GM12865 (cell line): ENCODE measurements at regions not wholly inside any gene's neighbourhood (a gene's known extent, or its start where the extent isn't known, plus 50 kb on each side); places are given as distances from the start of the nearest gene placed in this dataset.
"Not testable (repeated sequence)": the region's sequence is repeated elsewhere in the genome, so short reads cannot be mapped to it uniquely, and the experiment has no call there.

Experiments used
- DNase-seq: peaks from one replicate; pipeline ENCODE4 v3.0.0; 2010; ENCODE audit warnings: low read depth
- H3K4me3 ChIP-seq: 2 replicates; pipeline ENCODE4 v1.5.1; 2011; ENCODE audit warnings: mild to moderate bottlenecking, low read depth, low read length, control low read depth
- TF ChIP-seq, protein P1 (sequence below): IDR thresholded peaks from 2 replicates; pipeline ENCODE4 v1.5.1; 2011; ENCODE audit warnings: low read length, control low read depth, low read depth, inconsistent platforms; ENCODE audit not compliant: insufficient read depth; ENCODE audit errors: missing control alignments

GRCh38 chr6:10084111-10084986, 330.5 kb downstream of the TFAP2A start:
- H3K4me3 ChIP-seq: no peak overlapping the region
- DNase-seq: no peak
- TF ChIP-seq, protein P1, sequence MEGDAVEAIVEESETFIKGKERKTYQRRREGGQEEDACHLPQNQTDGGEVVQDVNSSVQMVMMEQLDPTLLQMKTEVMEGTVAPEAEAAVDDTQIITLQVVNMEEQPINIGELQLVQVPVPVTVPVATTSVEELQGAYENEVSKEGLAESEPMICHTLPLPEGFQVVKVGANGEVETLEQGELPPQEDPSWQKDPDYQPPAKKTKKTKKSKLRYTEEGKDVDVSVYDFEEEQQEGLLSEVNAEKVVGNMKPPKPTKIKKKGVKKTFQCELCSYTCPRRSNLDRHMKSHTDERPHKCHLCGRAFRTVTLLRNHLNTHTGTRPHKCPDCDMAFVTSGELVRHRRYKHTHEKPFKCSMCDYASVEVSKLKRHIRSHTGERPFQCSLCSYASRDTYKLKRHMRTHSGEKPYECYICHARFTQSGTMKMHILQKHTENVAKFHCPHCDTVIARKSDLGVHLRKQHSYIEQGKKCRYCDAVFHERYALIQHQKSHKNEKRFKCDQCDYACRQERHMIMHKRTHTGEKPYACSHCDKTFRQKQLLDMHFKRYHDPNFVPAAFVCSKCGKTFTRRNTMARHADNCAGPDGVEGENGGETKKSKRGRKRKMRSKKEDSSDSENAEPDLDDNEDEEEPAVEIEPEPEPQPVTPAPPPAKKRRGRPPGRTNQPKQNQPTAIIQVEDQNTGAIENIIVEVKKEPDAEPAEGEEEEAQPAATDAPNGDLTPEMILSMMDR: no peak

- no peak overlapping the region for H3K4me3 ChIP-seq
- DNase-seq: no peak
- TF ChIP-seq, protein P1: no peak
These were observed 332.5 kb downstream of the TFAP2A start for GRCh38 chr6:10082385-10082784.

GRCh38 chr6:10081957-10082356, 332.9 kb downstream of the TFAP2A start:
- DNase-seq: no peak
- no peak overlapping the region for H3K4me3 ChIP-seq
- TF ChIP-seq, protein P1: no peak

DNA sequence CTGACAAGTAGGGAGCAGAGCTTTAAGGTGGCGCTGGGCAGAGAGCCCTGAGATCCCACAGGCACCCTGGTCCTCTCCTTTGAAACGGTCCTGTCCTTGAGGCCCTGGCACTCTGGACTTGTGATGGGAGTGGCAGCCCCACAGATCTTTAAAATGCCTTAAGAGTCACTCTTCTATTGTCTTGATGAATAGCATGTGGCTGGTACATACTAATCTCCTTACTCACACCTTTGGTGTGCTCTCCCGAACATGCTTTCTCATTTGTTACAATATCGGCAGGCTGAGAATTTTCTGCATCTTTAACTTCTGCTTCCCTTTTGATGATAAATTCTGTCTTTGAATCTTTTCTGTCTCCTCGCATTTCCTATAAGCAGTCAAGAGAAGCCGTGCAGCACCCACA, 333.8 kb downstream of the TFAP2A start:
- TF ChIP-seq, protein P1: no peak

GRCh38 chr6:10080561-10080960, 334.3 kb downstream of the TFAP2A start:
- DNase-seq: no peak
- TF ChIP-seq, protein P1: no peak
- H3K4me3 ChIP-seq: no peak overlapping the region

More for the DNA sequence above, 333.8 kb downstream of the TFAP2A start:
- no peak overlapping the region for H3K4me3 ChIP-seq
- no peak for DNase-seq

- H3K4me3 ChIP-seq: no peak overlapping the region
- TF ChIP-seq, protein P1: no peak
- no peak for DNase-seq
These were observed 336.3 kb downstream of the TFAP2A start for GRCh38 chr6:10078581-10078980.

GRCh38 chr6:10074726-10075125, 340.1 kb downstream of the TFAP2A start:
- DNase-seq, H3K4me3 ChIP-seq: not testable (repeated sequence)
